PFSK-1 (cell line): ENCODE measurements at regions not wholly inside any gene's neighbourhood (a gene's known extent, or its start where the extent isn't known, plus 50 kb on each side); places are given as distances from the start of the nearest gene placed in this dataset.

Source experiments
- POLR2AphosphoS5 ChIP-seq: IDR thresholded peaks from 2 replicates; pipeline ENCODE4 v1.6.1; 2012; ENCODE audit warnings: low read depth, mild to moderate bottlenecking, control low read depth, low read length, moderate library complexity
- SIN3A ChIP-seq: IDR thresholded peaks from 2 replicates; pipeline ENCODE4 v1.6.1; 2012; ENCODE audit warnings: mild to moderate bottlenecking, low read length, moderate library complexity, borderline replicate concordance; ENCODE audit not compliant: insufficient read depth
- TAF1 ChIP-seq: IDR thresholded peaks from 2 replicates; pipeline ENCODE4 v1.6.1; 2012; ENCODE audit warnings: low read length, control low read depth, borderline replicate concordance; ENCODE audit not compliant: insufficient read depth
- TF ChIP-seq, protein P1 (sequence below), 2 experiments: IDR thresholded peaks; 2 replicates each; pipeline versions ENCODE4 v1.6.1 to v1.8.0; 2011 to 2012; ENCODE audit warnings: low read depth in 2 of 2, low read length in 2 of 2, control low read depth in 1 of 2, inconsistent platforms in 1 of 2, mild to moderate bottlenecking in 1 of 2, moderate library complexity in 1 of 2; ENCODE audit not compliant: insufficient read depth in 1 of 2

DNA sequence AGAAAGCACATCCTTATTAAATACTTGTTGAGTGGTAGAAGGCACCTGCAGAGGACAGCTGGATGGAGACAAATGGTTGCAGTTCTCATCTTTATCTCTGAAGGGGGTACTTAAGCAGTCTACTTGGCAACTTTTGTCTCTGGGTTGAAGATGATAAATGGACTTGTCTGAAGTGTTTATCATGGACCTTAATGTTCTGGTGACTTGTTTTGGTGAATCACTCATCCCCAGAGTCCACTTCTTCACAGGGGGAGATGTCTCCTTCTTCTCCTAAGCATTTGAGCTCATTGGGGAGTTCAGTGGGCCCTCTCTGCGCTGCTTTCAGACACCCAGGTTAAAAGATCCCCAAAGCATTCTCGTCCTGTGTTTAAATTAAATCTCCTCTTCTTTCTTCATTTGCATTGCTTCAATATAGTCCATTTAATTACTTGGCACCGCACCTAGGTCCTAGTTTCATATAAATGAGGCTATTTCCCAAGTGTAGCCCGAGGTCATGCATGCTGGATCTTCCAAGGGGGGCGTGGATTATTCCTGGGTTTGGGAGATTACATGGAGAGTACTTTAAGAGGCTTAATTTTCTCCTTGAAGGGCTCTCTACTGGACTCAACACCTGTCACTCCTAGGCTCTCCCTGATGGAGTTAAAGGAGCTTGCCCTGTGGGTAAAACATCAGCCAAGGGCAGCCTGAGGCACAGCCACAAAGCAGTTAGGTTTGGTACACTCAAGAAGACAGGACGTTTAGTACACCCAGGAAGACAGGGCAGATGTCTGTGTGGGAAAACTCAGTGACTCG is 239.3 kb upstream of the C2CD4B start:
- TF ChIP-seq POLR2AphosphoS5 (no peak), SIN3A (no peak), TAF1 (no peak)
- TF ChIP-seq, protein P1, sequence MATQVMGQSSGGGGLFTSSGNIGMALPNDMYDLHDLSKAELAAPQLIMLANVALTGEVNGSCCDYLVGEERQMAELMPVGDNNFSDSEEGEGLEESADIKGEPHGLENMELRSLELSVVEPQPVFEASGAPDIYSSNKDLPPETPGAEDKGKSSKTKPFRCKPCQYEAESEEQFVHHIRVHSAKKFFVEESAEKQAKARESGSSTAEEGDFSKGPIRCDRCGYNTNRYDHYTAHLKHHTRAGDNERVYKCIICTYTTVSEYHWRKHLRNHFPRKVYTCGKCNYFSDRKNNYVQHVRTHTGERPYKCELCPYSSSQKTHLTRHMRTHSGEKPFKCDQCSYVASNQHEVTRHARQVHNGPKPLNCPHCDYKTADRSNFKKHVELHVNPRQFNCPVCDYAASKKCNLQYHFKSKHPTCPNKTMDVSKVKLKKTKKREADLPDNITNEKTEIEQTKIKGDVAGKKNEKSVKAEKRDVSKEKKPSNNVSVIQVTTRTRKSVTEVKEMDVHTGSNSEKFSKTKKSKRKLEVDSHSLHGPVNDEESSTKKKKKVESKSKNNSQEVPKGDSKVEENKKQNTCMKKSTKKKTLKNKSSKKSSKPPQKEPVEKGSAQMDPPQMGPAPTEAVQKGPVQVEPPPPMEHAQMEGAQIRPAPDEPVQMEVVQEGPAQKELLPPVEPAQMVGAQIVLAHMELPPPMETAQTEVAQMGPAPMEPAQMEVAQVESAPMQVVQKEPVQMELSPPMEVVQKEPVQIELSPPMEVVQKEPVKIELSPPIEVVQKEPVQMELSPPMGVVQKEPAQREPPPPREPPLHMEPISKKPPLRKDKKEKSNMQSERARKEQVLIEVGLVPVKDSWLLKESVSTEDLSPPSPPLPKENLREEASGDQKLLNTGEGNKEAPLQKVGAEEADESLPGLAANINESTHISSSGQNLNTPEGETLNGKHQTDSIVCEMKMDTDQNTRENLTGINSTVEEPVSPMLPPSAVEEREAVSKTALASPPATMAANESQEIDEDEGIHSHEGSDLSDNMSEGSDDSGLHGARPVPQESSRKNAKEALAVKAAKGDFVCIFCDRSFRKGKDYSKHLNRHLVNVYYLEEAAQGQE (IDR thresholded peaks at IDR 0.05; ENCODE audit: insufficient read depth in 1 of 2, low read depth in 2 of 2, low read length in 2 of 2) = no peak
